ENCODE measurements at regions not wholly inside any gene's neighbourhood (a gene's known extent, or its start where the extent isn't known, plus 50 kb on each side); places are given as distances from the start of the nearest gene placed in this dataset.

DNA sequence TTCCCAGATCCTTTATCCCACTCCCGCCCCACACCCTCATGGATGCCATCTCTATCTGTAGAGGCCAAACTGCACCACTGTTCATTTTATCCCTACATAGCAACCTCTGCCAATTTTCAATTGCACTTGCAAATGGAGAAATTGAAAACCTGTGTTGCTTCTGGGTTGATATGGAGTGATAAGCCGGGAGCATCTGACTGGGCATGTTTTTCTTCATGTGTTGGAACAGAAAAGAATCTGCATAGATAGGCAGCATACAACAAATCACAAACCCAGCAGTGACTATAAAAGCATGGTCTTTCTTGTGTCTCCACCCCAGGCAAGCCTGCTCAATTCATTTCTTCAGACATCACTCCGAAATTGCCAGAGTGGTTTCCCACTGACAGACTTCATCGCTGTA is 608.8 kb upstream of the CAMK1G start:
- no peak for TF ChIP-seq POLR2AphosphoS5 (IDR thresholded peaks at IDR 0.05; ENCODE audit: low read depth, low read length)
- TF ChIP-seq POLR2A (IDR thresholded peaks at IDR 0.05; ENCODE audit: low read depth, low read length) = no peak
- no peak for TF ChIP-seq TAF1 (IDR thresholded peaks at IDR 0.05; ENCODE audit: low read depth, low read length)
- no peak for TF ChIP-seq PAX5 (IDR thresholded peaks at IDR 0.05; ENCODE audit: insufficient read depth, low read length, severe bottlenecking)

All from GM12891 (cell line).